Stimulated activated CD4-positive, alpha-beta T cell treated with anti-CD3 and anti-CD28 coated beads, Interleukin-2, amount 100 ng/mL, for 4 hours (primary cell): ENCODE measurements at regions not wholly inside any gene's neighbourhood (a gene's known extent, or its start where the extent isn't known, plus 50 kb on each side); places are given as distances from the start of the nearest gene placed in this dataset.

Experiments
- DNase-seq: peaks from one replicate; pipeline ENCODE4 v3.0.0-alpha.2; 2020; ENCODE audit warnings: low read depth

DNA sequence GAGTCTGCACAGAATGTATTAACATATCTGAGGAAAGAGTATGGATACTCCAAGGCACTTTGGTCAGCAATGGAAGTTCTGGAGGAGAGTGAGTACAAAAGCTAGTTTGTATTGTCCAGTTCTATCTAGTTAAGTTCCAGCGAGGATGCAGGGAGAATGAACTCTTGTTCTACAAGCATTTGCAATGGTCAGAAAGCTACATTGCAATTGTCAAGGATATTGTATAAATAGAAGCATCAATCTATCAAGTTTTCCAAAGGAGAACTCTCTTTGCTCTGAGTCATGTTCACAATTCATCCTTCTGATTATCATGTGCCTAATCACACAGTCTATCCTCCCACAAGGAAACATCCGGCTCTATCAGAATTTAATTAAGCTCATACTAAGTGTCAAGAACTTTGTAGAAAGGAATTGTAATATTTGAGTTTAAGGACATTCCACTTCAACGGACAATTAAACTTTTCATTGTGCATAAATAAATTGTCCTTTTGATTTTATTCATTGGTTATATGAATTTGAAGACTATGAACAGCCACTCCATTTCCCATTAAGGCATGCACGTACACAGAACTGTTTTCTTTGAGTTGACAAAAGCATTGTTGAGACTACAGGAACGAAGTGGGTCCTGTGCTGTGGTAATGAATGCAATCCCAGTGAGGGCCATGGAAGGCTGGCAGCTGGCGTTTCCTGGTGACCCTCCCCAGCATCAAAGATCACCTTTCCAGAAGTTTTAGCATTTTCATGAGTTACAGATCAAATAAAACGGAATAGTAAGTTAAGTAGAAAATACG is 973.5 kb upstream of the GOT2 start:
- no peak for DNase-seq

DNA sequence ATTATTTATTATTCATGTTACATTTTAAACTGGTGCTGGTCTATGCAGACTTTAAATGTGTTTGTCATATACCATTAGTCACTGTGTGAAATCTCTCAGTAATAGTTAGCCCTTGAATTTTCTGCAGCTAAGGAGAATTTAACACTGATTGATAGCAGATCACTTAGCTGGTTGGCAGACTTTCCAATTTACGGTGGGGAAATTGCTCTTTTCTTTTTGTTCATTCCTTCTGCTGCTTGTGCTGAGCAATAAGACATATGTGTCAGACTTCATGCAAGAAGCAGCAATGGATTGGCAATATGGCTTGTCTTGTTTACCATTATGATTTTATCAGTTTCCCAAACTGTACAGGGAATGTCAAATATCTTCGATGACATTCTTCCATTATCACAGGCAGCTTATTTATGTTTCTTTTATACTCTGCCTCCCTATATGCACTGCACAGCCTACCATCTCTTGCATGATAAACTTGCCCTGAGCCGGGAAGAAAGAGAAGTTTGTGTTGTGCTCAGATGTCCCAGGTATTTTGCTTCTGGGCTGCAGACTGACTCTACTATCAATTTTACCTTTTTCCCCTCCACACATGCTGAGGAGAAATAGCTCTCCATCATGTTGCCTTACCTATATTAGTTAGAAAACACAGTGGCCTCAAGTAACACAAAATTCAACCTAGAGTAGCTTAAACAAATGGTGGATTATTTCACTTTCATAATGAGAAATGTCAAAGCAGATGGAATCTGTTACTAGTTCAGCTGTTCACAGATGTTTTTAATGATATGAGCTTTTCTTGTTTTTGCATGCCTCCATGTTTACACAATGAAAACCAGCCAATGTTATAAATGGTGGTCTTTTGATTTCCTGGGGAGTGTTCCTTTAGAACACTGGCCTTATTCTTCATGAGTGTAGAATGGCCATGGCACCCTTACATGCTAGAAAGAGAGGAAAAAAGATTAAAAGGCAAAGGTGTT is 968.1 kb upstream of the GOT2 start:
- no peak for DNase-seq

GRCh38 chr16:59699786-59700185 is 965.7 kb upstream of the GOT2 start:
- no peak for DNase-seq

DNA sequence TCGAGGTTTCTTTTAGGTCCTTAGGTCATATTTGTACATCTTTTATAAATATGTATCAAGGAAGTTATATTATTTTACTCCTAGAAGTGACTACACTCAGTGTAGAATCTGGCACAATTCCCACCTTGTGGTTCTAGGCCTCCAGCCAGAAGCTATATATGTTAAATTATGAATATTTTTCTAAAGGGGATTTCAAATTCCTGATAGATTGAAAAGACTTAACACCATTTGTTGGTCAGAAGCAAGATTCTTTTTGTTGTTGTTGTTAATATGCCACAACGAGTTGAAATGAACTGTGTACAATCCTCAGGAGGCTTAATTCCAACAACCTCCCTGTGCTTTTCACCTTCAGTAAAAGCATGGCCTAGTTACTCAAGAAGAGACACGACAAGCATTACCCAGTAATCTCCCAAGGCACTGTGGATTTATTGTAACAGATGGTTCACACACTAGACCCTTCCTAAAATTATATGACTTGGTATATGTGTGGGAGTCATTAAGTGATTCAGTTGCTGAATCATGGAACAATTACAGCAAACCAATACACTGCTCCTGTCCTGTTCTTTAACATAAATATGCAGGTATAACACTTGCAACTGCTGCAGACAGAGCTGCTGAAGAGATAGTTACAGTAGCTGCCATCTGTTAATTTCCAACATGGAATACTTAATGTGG is 964.4 kb upstream of the GOT2 start:
- no peak for DNase-seq

- DNase-seq: no peak
Observed at GRCh38 chr16:59697761-59698160, 963.6 kb upstream of the GOT2 start.

GRCh38 chr16:59697236-59697635 is 963.1 kb upstream of the GOT2 start:
- no peak for DNase-seq

DNA sequence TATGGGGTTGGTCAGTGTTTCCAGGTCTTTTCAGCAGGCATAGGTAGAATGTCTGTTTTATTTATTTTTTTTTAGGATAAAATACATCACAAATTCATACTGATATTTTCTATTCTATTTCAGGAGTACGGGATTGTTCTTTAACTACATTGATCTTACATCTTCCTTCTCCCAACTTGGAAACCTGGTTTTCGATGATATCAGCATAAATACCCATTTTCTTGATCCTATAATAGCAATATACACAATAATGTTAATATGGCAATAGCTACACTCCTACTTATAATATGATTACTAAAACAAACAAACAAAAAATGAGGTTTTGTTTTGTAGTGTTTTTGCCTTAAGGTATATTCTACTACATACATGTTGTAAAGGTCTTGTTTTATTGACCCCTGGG is 962.4 kb upstream of the GOT2 start:
- DNase-seq: no peak

- DNase-seq: no peak
Observed at GRCh38 chr16:59690216-59690615, 956.1 kb upstream of the GOT2 start.

- no peak for DNase-seq
Observed at GRCh38 chr16:59688006-59688405, 953.9 kb upstream of the GOT2 start.

DNA sequence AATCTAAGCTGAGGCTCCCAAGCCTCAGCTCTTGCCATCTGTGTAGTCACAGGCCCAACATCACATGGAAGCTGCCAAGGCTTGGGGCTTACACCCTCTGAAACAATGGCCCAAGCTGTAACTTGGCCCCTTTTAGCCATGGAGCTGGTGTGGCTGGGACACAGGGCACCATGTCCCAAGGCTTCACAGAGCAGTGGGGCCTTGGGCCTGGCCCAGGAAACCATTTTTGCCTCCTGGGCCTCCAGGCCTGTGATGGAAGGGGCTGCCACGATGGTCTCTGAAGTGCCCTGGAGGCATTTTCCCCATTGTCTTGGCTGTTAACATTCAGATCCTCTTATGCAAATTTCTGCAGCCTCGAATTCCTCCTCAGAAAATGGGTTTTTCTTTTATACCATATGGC is 952.3 kb upstream of the GOT2 start:
- no peak for DNase-seq

DNA sequence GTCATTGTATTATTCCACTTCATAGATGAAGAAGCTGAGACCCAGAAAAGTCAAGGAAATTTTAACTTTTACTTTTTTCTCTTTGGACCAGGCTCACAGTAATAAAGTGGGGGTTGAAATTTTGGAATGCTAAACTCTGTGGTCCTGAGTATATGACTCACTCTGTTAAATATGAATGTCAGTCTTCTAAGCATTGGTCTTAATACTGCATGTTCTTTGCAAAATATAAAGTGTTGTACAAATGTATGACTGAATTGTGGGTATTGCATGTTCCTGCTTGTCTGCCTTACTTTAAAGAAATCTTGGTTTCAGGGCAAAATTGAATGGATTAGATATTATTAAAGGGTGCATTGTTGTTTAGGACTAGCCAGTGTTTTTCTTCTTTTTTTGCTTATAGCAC is 950.8 kb upstream of the GOT2 start:
- DNase-seq: no peak

DNA sequence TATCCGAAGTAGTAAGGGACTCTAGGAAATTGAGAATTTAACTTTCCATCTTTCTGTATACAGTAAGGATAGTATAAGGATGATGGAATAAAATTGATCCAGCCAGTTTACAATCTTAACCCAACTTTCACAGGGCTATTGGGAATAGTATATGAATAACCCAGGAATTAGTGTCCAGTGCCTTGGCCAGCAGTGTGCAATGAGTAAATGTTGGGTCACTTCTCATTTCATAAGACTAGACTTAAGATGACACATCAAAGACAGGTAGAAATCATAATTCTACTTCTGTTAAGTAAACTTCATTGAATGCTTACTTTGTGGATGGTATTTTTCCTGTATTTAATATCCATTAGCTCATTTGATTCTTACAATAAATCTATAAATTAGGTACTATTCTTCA is 949.6 kb upstream of the GOT2 start:
- DNase-seq: no peak

- DNase-seq: no peak
Observed at GRCh38 chr16:59665618-59666220, 931.6 kb upstream of the GOT2 start.

DNA sequence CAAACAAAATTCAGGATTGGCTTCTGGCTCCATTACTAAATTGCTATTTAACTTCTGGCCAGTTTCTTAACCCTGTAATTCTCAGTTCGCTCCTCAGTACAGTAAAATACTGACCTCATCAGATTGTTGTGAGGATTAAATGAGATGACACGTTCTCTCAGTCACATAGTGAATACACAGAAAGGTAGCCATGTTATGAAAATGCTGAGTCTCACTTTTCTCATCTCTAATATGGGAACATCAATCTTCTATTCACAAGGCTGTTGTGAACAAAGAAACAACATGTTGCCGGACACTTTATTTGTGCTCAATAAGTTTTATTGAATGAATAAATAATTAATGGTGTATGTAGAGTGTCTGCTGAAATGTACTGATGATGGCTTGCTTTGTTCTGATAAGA is 924.5 kb upstream of the GOT2 start:
- DNase-seq: no peak

DNA sequence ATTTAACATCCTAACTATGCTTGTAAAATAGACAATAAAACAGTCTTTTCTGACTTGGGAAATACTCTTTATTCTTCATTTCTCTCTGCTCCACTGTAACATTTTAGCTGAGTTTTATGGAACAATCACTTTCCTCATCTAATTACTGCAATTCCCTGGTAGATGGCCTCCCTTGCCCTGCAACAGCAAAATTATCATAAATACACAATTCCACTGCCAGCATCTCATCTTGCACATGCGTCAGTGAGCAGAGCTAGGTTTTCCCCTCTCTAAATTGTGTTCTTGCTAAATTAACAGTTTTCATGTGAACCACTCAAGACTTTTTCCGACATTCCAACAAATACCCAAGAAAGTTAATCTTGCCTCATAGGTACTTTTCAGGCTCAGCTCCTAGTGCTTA is 920.9 kb upstream of the GOT2 start:
- DNase-seq: no peak

DNA sequence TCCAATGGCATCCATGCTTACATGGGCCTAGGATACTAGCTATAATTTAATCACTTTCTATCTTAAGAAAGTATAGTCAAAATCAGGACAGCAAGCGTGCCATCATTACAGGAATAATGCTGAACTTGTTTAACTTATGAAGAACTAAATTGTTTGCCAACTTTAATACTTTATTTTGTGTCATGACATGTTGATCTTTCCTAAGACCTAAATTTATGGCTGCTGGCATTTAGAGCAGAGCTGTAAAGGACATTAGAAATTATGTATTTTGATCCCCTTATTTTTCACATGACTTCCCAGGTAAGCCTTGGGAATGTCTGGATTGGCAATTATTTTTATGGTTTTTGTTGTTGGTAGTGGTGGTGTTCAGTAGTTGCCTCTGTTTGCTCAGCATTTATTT is 920.3 kb upstream of the GOT2 start:
- DNase-seq: no peak

GRCh38 chr16:59651662-59652061 is 917.5 kb upstream of the GOT2 start:
- no peak for DNase-seq

GRCh38 chr16:59645194-59645593 is 911.1 kb upstream of the GOT2 start:
- no peak for DNase-seq

DNA sequence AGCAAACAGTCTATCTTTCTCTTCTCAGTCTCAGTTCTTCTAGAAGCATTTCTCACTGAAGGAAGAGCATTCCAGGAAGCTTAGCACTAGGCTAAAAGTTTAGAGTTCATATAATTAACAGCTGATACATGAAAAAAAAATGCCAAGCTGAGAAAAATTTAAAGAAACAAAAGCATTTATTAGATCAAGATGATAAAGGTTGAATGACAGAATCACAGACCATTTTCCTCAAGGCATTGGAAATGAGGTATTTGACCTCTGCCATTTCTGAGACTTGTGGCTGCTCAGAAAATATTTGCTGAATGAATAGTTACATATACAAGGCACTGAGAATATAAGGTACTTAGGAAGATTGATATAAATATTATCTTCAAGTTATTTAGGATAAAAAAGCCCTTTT is 901.6 kb upstream of the GOT2 start:
- DNase-seq: no peak

DNA sequence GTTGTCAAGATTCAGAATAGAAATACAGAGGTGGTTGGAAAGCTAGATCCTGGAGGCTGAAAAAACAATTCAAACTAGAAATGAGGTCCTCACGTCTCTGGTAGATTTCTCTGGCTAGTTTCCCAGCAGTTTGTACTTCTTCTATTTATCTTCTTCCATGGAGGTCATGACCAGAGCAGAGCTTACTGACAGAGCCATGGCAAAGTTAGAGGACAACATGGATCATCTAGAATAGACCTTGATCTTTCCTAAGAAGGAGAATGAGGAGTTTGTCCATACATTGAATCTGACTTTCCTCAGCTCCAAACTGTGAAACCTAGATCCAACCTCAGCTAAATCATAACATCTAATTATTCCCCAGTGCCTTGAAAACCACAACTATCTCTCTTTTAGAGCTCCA is 900.8 kb upstream of the GOT2 start:
- DNase-seq: no peak

DNA sequence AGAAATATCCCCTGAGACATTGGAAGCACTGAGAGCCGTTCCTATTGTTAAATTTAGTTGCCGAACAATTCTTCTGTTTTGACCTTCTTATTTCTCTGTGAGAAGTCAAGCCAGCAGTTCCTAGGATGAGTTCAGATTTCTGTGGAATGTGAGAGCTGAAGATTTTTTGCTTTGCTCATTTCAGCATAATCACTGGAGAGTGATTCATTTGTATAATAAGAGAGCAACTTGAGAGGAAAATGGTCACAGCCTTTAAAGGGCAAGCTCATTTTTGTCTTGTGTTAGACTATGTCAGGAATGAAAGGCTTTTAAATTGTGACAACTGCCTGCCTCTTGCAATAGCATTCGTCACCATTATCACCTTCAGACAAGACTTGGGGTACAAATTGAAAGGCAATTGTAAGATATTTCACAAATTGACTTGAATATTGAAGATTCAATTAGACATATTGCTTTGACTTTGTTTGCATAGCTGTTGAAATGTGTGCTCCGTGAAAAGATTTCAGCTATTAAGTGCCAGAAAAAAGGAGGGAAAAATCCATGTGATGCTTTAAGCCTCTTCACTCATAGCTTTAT is 900.0 kb upstream of the GOT2 start:
- DNase-seq: no peak

- no peak for DNase-seq
Observed at GRCh38 chr16:59632276-59632855, 898.2 kb upstream of the GOT2 start.
